ENCODE measurements at regions not wholly inside any gene's neighbourhood (a gene's known extent, or its start where the extent isn't known, plus 50 kb on each side); places are given as distances from the start of the nearest gene placed in this dataset.

- TF ChIP-seq CTCF (IDR thresholded peaks at IDR 0.05) (no peak), POLR2A (IDR thresholded peaks at IDR 0.05) (no peak)
These were observed 447.4 kb downstream of the AEBP2 start for GRCh38 chr12:19886639-19887064.

Measured in Peyer's patch (tissue), 4 donors.